Transverse colon (tissue), 4 donors: ENCODE measurements at regions not wholly inside any gene's neighbourhood (a gene's known extent, or its start where the extent isn't known, plus 50 kb on each side); places are given as distances from the start of the nearest gene placed in this dataset.
"Not testable (repeated sequence)": the region's sequence is repeated elsewhere in the genome, so short reads cannot be mapped to it uniquely, and the experiment has no call there.

ENCODE experiments used
- DNase-seq: peaks from one replicate; pipeline ENCODE4 v3.0.0-alpha.2; 2019
- H3K27ac ChIP-seq, 4 donors: fragments of 200-600 bp; sonication (generic); 2 replicates each; pipeline ENCODE4 v1.5.1; 2016 to 2018; ENCODE audit warnings: inconsistent platforms in 4 of 4
- H3K27me3 ChIP-seq: fragments of 200-600 bp; sonication (generic); 2 replicates; pipeline ENCODE4 v1.5.1; 2017; ENCODE audit warnings: inconsistent platforms
- H3K36me3 ChIP-seq, 4 donors: fragments of 200-600 bp; sonication (generic); 2 replicates each; pipeline ENCODE4 v1.5.1; 2017 to 2019; ENCODE audit warnings: inconsistent platforms in 4 of 4
- H3K4me1 ChIP-seq, 4 donors: fragments of 200-600 bp; sonication (generic); 2 replicates each; pipeline ENCODE4 v1.5.1; 2017 to 2020; ENCODE audit warnings: inconsistent platforms in 4 of 4
- H3K4me3 ChIP-seq, 4 donors: fragments of 200-600 bp; sonication (generic); 1 replicate in 1 of 4; 2 replicates in 3 of 4; pipeline versions ENCODE4 v1.5.1 to v1.6.1; 2017 to 2019; ENCODE audit warnings: inconsistent platforms in 4 of 4
- H3K9me3 ChIP-seq, 2 donors: fragments of 200-600 bp; sonication (generic); 2 replicates each; pipeline ENCODE4 v1.5.1; 2017 to 2019; ENCODE audit warnings: inconsistent platforms in 2 of 2
- EP300 ChIP-seq: sonication (generic); formaldehyde crosslinking; IDR thresholded peaks from one replicate; pipeline ENCODE4 v1.6.1; 2017; ENCODE audit warnings: antibody characterized with exemption, low read depth
- POLR2A ChIP-seq: fragments of 450-650 bp; IDR thresholded peaks from one replicate; pipeline ENCODE4 v1.6.1; 2016; ENCODE audit warnings: antibody characterized with exemption, mild to moderate bottlenecking, moderate library complexity
- POLR2AphosphoS5 ChIP-seq, 3 donors: sonication (generic); formaldehyde crosslinking; IDR thresholded peaks; one replicate each; pipeline ENCODE4 v1.6.1; 2016; ENCODE audit warnings: antibody characterized with exemption in 3 of 3
- WGBS, 2 donors: methylation state at CpG; one replicate each; pipeline ENCODE4 v1.1.5; 2018; ENCODE audit warnings: low coverage in 1 of 2; 5-methylcytosine and 5-hydroxymethylcytosine counted together
- in situ Hi-C, 4 donors: fragments of 200-750 bp; cut with MboI; loops; one replicate each; pipeline versions ENCODE4 v1.15.0 to v1.15.1; 2017; ENCODE audit warnings: low sequenced_read_pairs in 3 of 4, low pct_ligation_motif_present in 1 of 4, low pct_unique_long_range_greater_than_20kb in 1 of 4
- intact Hi-C: fragments of 100-400 bp; cut with DNase I; formaldehyde crosslinking; loops from one replicate; pipeline ENCODE4 v1.15.1; 2023; ENCODE audit warnings: low total_unique reads
- TF ChIP-seq, protein P1 (sequence below), 5 experiments: fragments of 200-600 bp in 3 of 5; fragments of 450-650 bp in 2 of 5; sonication (generic) in 3 of 5; IDR thresholded peaks; 1 replicate in 2 of 5; 2 replicates in 3 of 5; pipeline ENCODE4 v1.5.1; 2016 to 2017; ENCODE audit warnings: antibody characterized with exemption in 5 of 5, inconsistent platforms in 3 of 5, mild to moderate bottlenecking in 2 of 5, moderate library complexity in 1 of 5

DNA sequence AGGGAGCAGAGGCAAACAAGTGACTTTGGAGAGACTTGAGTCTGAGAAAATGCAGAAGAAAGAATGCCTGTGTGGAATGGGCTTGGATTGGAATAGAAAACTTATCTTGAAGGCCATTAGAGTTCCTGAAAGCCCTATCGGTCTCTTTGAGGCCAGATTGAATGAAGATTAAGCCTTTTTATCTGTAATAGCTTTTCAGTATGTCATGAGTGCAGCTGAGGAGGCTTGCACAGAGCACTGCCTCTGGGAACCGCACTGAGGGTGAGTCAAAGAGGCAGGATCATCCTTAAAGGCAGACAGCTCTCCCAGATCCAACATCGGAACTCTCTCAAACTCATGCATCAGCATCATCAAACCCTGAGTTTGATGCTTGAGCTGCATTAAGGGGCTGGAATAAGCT, 515.2 kb downstream of the NTRK3 start:
- Histone ChIP-seq H3K27ac (no peak overlapping the region), H3K36me3 (no peaks in the 10 kb centered on the region), H3K27me3 (no peaks in the 10 kb centered on the region), H3K9me3 (no peaks in the 10 kb centered on the region), H3K4me1 (no peaks in the 10 kb centered on the region), H3K4me3 (no peak overlapping the region)
- intact Hi-C loops (no loop called here), in situ Hi-C loops (no loop called here)
- DNase-seq: no peak
- TF ChIP-seq, protein P1, sequence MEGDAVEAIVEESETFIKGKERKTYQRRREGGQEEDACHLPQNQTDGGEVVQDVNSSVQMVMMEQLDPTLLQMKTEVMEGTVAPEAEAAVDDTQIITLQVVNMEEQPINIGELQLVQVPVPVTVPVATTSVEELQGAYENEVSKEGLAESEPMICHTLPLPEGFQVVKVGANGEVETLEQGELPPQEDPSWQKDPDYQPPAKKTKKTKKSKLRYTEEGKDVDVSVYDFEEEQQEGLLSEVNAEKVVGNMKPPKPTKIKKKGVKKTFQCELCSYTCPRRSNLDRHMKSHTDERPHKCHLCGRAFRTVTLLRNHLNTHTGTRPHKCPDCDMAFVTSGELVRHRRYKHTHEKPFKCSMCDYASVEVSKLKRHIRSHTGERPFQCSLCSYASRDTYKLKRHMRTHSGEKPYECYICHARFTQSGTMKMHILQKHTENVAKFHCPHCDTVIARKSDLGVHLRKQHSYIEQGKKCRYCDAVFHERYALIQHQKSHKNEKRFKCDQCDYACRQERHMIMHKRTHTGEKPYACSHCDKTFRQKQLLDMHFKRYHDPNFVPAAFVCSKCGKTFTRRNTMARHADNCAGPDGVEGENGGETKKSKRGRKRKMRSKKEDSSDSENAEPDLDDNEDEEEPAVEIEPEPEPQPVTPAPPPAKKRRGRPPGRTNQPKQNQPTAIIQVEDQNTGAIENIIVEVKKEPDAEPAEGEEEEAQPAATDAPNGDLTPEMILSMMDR (IDR thresholded peaks at IDR 0.05): no peak
- TF ChIP-seq POLR2A (no peak), POLR2AphosphoS5 (IDR thresholded peaks at IDR 0.05) (no peak), EP300 (no peak)
- 63 to 74% methylated on average over 3 of the region's 3 CpGs for WGBS, 2 donors

DNA sequence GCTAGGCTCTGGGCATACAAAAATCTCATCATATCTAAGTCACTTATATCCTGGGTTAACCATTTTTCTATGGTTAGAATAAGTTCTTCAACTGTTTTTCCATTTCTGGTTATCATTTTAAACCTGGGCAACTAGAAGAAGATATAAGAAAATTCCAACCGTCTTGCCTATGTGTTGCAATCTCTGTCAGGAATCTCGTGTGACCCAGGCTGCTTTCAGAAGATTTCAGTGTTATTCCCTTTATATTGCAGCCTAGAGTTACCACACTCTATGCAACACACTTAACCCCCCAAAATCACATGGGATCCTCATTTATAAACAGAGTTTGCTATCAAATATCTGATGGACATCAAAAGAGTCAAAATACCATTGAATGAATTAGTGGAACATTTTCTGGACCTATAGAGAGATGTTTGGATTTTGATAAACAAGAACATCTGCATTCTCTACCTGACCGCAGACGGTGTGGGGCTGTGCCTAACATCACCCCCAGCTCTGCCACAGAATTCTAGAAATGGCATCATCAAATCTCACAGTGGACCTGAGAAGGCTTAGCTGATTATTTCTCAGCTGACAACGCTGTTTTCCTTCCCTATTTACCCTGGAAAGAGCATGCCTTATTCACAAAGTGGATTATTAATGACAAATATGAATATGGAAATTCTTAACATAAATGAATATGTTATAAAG, 515.7 kb downstream of the NTRK3 start:
- no peaks in the 10 kb centered on the region for H3K4me1 ChIP-seq
- no peak overlapping the region for H3K27ac ChIP-seq
- intact Hi-C loops: no loop called here
- H3K4me3 ChIP-seq: no peak overlapping the region
- no peaks in the 10 kb centered on the region for H3K27me3 ChIP-seq
- WGBS, 2 donors: 76 to 78% methylated on average over 5 of the region's 5 CpGs
- no peaks in the 10 kb centered on the region for H3K36me3 ChIP-seq
- no peaks in the 10 kb centered on the region for H3K9me3 ChIP-seq
- in situ Hi-C loops: no loop called here
- DNase-seq: no peak
- TF ChIP-seq, protein P1 (IDR thresholded peaks at IDR 0.05): no peak
- TF ChIP-seq POLR2A (no peak), EP300 (no peak), POLR2AphosphoS5 (IDR thresholded peaks at IDR 0.05) (no peak)

DNA sequence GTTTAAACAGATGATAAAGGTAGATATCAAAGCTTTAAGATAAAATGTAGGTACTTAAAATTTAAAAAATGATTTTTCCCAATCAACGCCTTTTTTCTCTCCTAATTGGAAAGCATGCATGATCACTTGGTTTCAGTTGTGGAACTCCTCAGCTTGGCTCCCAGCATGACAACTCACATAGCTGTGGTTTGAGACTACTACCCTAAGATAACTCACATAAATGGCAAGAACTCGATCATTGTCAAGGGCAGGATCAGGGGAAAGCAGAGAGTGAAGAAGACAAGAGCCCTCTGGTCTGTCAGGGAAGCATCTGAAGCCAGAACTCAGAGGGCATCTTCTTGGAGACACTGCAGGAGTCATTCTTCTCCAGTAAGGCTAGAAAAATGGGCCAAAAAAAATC, 516.7 kb downstream of the NTRK3 start:
- Histone ChIP-seq H3K27me3 (no peaks in the 10 kb centered on the region), H3K4me3 (no peak overlapping the region), H3K9me3 (no peaks in the 10 kb centered on the region), H3K4me1 (no peaks in the 10 kb centered on the region), H3K36me3 (no peaks in the 10 kb centered on the region), H3K27ac (no peak overlapping the region)
- TF ChIP-seq, protein P1 (IDR thresholded peaks at IDR 0.05): no peak
- no peak for TF ChIP-seq EP300
- no peak for TF ChIP-seq POLR2AphosphoS5 (IDR thresholded peaks at IDR 0.05)
- no peak for TF ChIP-seq POLR2A
- intact Hi-C loops (no loop called here), in situ Hi-C loops (no loop called here)
- no peak for DNase-seq
- 67% methylated on average over 2 of the region's 2 CpGs for WGBS, 2 donors

DNA sequence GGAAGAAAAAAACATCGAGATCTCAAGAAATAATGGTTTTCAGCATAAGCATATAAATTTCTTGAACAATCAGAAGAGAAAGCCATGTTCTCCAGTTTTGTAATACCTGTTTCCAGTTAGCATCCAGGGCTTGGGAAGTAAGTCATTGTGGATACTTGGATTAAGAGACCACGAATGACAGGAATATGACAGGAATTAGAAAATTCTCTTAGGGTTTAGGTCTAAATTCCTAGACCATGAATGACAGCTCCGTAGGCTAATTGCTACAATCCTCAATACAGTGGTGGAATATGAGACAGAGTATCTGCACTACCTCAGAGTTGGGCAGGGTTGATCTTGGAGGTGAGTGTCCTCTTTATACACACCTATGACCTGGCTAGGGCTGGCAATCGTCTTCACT, 517.5 kb downstream of the NTRK3 start:
- Histone ChIP-seq H3K4me3 (no peak overlapping the region), H3K4me1 (no peaks in the 10 kb centered on the region), H3K27me3 (no peaks in the 10 kb centered on the region), H3K9me3 (no peaks in the 10 kb centered on the region), H3K27ac (no peak overlapping the region), H3K36me3 (no peaks in the 10 kb centered on the region)
- intact Hi-C loops (no loop called here), in situ Hi-C loops (no loop called here)
- TF ChIP-seq, protein P1 (IDR thresholded peaks at IDR 0.05): no peak
- TF ChIP-seq POLR2AphosphoS5 (IDR thresholded peaks at IDR 0.05) (no peak), EP300 (no peak)
- DNase-seq: no peak
- 70 to 76% methylated on average over 2 to 4 of the region's 4 CpGs for WGBS, 2 donors

DNA sequence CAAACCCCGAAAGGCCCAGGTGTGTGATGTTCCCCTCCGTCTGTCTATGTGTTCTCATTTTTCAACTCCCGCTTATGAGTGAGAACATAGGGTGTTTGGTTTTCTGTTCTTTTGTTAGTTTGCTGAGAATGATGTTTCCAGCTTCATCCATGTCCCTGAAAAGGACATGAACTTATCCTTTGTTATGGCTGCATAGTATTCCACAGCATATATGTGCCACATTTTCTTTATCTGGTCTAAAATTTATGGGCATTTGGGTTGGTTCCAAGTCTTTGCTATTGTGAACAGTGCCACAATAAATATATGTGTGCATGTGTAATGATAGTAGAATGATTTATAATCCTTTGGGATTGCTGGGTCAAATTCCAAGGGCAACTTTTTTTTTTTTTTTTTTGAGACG, 519.1 kb downstream of the NTRK3 start:
- H3K9me3 ChIP-seq, H3K4me3 ChIP-seq, DNase-seq, in situ Hi-C loops, H3K4me1 ChIP-seq, H3K36me3 ChIP-seq, H3K27ac ChIP-seq, intact Hi-C loops, H3K27me3 ChIP-seq: not testable (repeated sequence)
- 80 to 91% methylated on average over 3 to 4 of the region's 4 CpGs for WGBS, 2 donors
